Spleen (tissue), 7 donors: ENCODE measurements at regions not wholly inside any gene's neighbourhood (a gene's known extent, or its start where the extent isn't known, plus 50 kb on each side); places are given as distances from the start of the nearest gene placed in this dataset.

Experiments
- CTCF ChIP-seq, 11 experiments: fragments of 200-600 bp in 7 of 11; fragments of 450-650 bp in 4 of 11; sonication (generic) in 4 of 11; IDR thresholded peaks in 8 of 11; conservative IDR thresholded peaks in 3 of 11; 1 replicate in 7 of 11; 2 replicates in 4 of 11; pipeline versions ENCODE4 v1.4.0 to v1.8.0; 2016 to 2021; ENCODE audit warnings: antibody characterized with exemption in 11 of 11, inconsistent platforms in 4 of 11, mild to moderate bottlenecking in 1 of 11
- POLR2A ChIP-seq, 3 donors: fragments of 450-650 bp; IDR thresholded peaks; one replicate each; pipeline ENCODE4 v1.5.1; 2017; ENCODE audit warnings: antibody characterized with exemption in 3 of 3, mild to moderate bottlenecking in 1 of 3
- donor health status: DM: no; HTN: no; CAD: no; lungs with moderate emphysema.
- donor health status: DM: no; HTN: no; CAD: no.
- donor health status: DM: no; HTN: no; CAD: no.

- TF ChIP-seq POLR2A (IDR thresholded peaks at IDR 0.05) (no peak), CTCF (IDR thresholded peaks at IDR 0.05 in 8 of 11, conservative IDR thresholded peaks at IDR 0.05 in 3 of 11) (no peak)
Measured at GRCh38 chr7:47714669-47715607, 133.0 kb upstream of the TNS3 start.
